ENCODE measurements at regions not wholly inside any gene's neighbourhood (a gene's known extent, or its start where the extent isn't known, plus 50 kb on each side); places are given as distances from the start of the nearest gene placed in this dataset.

- no peaks in the 10 kb centered on the region for H3K9me3 Mint-ChIP-seq
- no peak overlapping the region for H3K27ac ChIP-seq (ENCODE audit: low read depth in 1 of 2, low read length in 2 of 2)
- peaks cover 5% of the 10 kb centered on the region for H3K4me1 Mint-ChIP-seq
- H3K27me3 Mint-ChIP-seq (ENCODE audit: low read depth in 3 of 3), result peaks cover 0 to 2% (median 2%) of the 10 kb centered on the region in 3 donors
- H4K20me1 ChIP-seq (ENCODE audit: insufficient read depth, low read length), result no peaks in the 10 kb centered on the region
- intact Hi-C loops (cut with micrococcal nuclease), result loop anchor here (5.0 to 10.0 kb wide), 3 partner anchors 122 to 370 kb away; no protein-coding TSS in a partner anchor
- DNase-seq, result peak; percentile 15 to 36 (median 30)
- no peak overlapping the region for H3K4me3 ChIP-seq (replicated peaks in 1 of 3; ENCODE audit: low read depth in 2 of 3, low read length in 3 of 3)
- H3K27ac Mint-ChIP-seq, result no peak overlapping the region
- no peaks in the 10 kb centered on the region for H3K36me3 Mint-ChIP-seq
- WGBS (ENCODE audit: insufficient coverage), result 72% methylated on average over 14 of the region's 18 CpGs
- H3K4me3 Mint-ChIP-seq, result no peak overlapping the region
- H3K36me3 ChIP-seq (replicated peaks in 1 of 2; ENCODE audit: control insufficient read depth in 1 of 2, insufficient read depth in 2 of 2, low read length in 2 of 2), result no peaks in the 10 kb centered on the region
- no peak overlapping the region for H3K9ac ChIP-seq (ENCODE audit: insufficient read depth, low read length, poor library complexity, severe bottlenecking)
- no peaks in the 10 kb centered on the region for H3K27me3 ChIP-seq (ENCODE audit: control insufficient read depth in 2 of 2, insufficient read depth in 2 of 2, low read length in 2 of 2)
- no peaks in the 10 kb centered on the region for H3K79me2 ChIP-seq (ENCODE audit: insufficient read depth, low read length)
- TF ChIP-seq CTCF (IDR thresholded peaks at IDR 0.05), result peak; percentile 88
- no peaks in the 10 kb centered on the region for H3K4me1 ChIP-seq (ENCODE audit: control insufficient read depth in 1 of 2, insufficient read depth in 2 of 2, low read length in 2 of 2)
- peak overlapping the region; percentile 14 for H3K4me2 ChIP-seq (replicated peaks; ENCODE audit: extremely low read depth, low read length, poor library complexity, severe bottlenecking)
- peak overlapping the region; percentile 52 for H2AFZ ChIP-seq (ENCODE audit: insufficient read depth, low read depth, low read length, poor library complexity, severe bottlenecking)
- H3K9me3 ChIP-seq (replicated peaks in 1 of 2; ENCODE audit: control insufficient read depth in 1 of 2, insufficient read depth in 1 of 2, low read length in 2 of 2), result no peaks in the 10 kb centered on the region
Observed at GRCh38 chr18:24726727-24727492, 266.5 kb downstream of the HRH4 start.

- Histone ChIP-seq H3K9me3 (replicated peaks in 1 of 2; ENCODE audit: control insufficient read depth in 1 of 2, insufficient read depth in 1 of 2, low read length in 2 of 2) (no peaks in the 10 kb centered on the region), H3K4me3 (replicated peaks in 1 of 3; ENCODE audit: low read depth in 2 of 3, low read length in 3 of 3) (no peak overlapping the region), H3K27ac (ENCODE audit: low read depth in 1 of 2, low read length in 2 of 2) (no peak overlapping the region), H3K79me2 (ENCODE audit: insufficient read depth, low read length) (no peaks in the 10 kb centered on the region), H3K27me3 (ENCODE audit: control insufficient read depth in 2 of 2, insufficient read depth in 2 of 2, low read length in 2 of 2) (no peaks in the 10 kb centered on the region), H3K36me3 (replicated peaks in 1 of 2; ENCODE audit: control insufficient read depth in 1 of 2, insufficient read depth in 2 of 2, low read length in 2 of 2) (no peaks in the 10 kb centered on the region), H2AFZ (ENCODE audit: insufficient read depth, low read depth, low read length, poor library complexity, severe bottlenecking) (no peak overlapping the region), H4K20me1 (ENCODE audit: insufficient read depth, low read length) (no peaks in the 10 kb centered on the region), H3K9ac (ENCODE audit: insufficient read depth, low read length, poor library complexity, severe bottlenecking) (no peak overlapping the region), H3K4me2 (replicated peaks; ENCODE audit: extremely low read depth, low read length, poor library complexity, severe bottlenecking) (no peak overlapping the region), H3K4me1 (ENCODE audit: control insufficient read depth in 1 of 2, insufficient read depth in 2 of 2, low read length in 2 of 2) (no peaks in the 10 kb centered on the region)
- no peak overlapping the region for H3K4me3 Mint-ChIP-seq
- no peak for TF ChIP-seq CTCF (IDR thresholded peaks at IDR 0.05)
- H3K27me3 Mint-ChIP-seq (ENCODE audit: low read depth in 3 of 3), result peaks cover 0 to 2% (median 2%) of the 10 kb centered on the region in 3 donors
- H3K4me1 Mint-ChIP-seq, result peaks cover 5% of the 10 kb centered on the region
- no CpG with 5 or more reads among the region's 6 CpGs for WGBS (ENCODE audit: insufficient coverage)
- H3K36me3 Mint-ChIP-seq, result no peaks in the 10 kb centered on the region
- no peak overlapping the region for H3K27ac Mint-ChIP-seq
- intact Hi-C loops (cut with micrococcal nuclease), result loop anchor here (5.0 to 10.0 kb wide), 3 partner anchors 123 to 370 kb away; no protein-coding TSS in a partner anchor
- no peak for DNase-seq
- no peaks in the 10 kb centered on the region for H3K9me3 Mint-ChIP-seq
Observed at GRCh38 chr18:24727685-24728084, 267.2 kb downstream of the HRH4 start.

Measured in CD14-positive monocyte (primary cell).